22Rv1 (cell line): ENCODE measurements at regions not wholly inside any gene's neighbourhood (a gene's known extent, or its start where the extent isn't known, plus 50 kb on each side); places are given as distances from the start of the nearest gene placed in this dataset.
"Not testable (repeated sequence)": the region's sequence is repeated elsewhere in the genome, so short reads cannot be mapped to it uniquely, and the experiment has no call there.

Experiments used
- CTCF ChIP-seq: fragments of 450-650 bp; IDR thresholded peaks from 2 replicates; pipeline ENCODE4 v1.5.1; 2017; ENCODE audit warnings: mild to moderate bottlenecking
- ZFX ChIP-seq: fragments of 450-650 bp; IDR thresholded peaks from 2 replicates; pipeline ENCODE4 v1.6.1; 2017; ENCODE audit warnings: antibody characterized with exemption, borderline replicate concordance

- not testable (repeated sequence) for TF ChIP-seq CTCF, ZFX
Measured at GRCh38 chr5:82932473-82933220, 144.5 kb downstream of the TMEM167A start.
